Erythroblast (primary cell): ENCODE measurements at regions not wholly inside any gene's neighbourhood (a gene's known extent, or its start where the extent isn't known, plus 50 kb on each side); places are given as distances from the start of the nearest gene placed in this dataset.

Experiments used
- GATA1 ChIP-seq: IDR thresholded peaks from 2 replicates; pipeline ENCODE4 v1.6.1; 2011; ENCODE audit warnings: low read depth, mild to moderate bottlenecking, control low read depth, low read length, moderate library complexity
- POLR2A ChIP-seq: IDR thresholded peaks from 2 replicates; pipeline ENCODE4 v1.6.1; 2011; ENCODE audit warnings: mild to moderate bottlenecking, low read length

GRCh38 chr10:60710041-60710440 is 68.2 kb upstream of the CDK1 start:
- TF ChIP-seq POLR2A (no peak), GATA1 (no peak)
